NCI-H345 treated with DMSO at 0.1 percent for 48 hours (cell line): ENCODE measurements at regions not wholly inside any gene's neighbourhood (a gene's known extent, or its start where the extent isn't known, plus 50 kb on each side); places are given as distances from the start of the nearest gene placed in this dataset.
"Not testable (repeated sequence)": the region's sequence is repeated elsewhere in the genome, so short reads cannot be mapped to it uniquely, and the experiment has no call there.

Experiments used
- DNase-seq: peaks from one replicate; lab custom pipeline; 2025; ENCODE audit not compliant: unreplicated experiment; lab: John Stamatoyannopoulos, UW

DNA sequence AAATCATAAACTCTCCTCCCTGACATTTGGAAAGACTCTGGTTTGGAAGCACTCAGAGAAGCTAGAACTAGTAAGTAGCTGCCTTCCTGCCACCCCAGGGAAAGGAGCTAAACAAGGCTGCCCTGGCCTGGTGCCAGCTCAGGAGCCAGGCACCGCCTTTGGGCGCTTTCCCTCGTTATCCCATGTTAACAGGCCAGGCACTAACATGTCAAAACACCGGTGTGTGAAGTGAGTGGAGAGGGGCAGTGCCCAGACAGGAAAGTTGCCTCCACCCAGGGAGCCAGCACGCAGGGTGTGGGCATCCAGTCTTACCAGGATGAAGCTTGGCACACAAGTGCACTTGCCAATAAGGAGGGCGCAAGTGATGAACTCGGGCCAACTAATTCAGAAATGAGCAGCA lies 346.8 kb downstream of the RRAGC start:
- peak; percentile 77 for DNase-seq

DNA sequence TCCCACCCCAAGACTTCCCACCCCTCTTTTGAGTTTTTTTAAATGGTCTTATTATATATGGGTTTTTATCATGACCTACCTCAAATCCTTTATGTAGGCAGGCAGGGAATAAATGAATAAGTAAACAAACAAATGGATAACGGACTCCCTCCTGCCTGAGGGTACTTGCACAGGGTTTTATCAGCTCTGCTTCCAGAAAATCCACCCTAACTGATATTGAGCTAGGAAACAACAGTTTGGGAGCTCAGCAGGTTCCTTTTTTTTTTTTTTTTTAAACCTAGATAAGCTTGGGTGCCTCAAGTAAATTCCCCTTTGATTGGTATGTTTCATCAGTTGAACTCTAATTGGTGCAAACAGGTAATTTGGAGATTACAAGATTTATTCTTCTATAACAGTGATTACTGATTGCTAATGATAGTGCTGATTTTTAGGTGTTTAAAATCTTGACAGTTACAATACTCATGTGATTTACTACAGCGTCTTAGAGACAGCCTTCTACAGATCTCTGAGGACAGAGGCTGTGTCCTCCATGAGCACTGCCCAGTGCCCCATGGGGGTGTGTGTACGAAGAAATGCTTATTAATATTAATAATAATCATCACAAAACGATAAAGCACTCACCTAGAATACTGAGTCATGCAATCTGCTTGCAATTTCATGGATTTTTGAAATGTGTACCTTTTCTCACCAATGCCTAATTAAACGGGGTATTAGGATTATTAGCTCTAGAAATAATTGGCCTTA lies 347.4 kb downstream of the RRAGC start:
- DNase-seq, result no peak

- no peak for DNase-seq
These were observed 351.3 kb downstream of the RRAGC start for GRCh38 chr1:38508232-38508631.

DNA sequence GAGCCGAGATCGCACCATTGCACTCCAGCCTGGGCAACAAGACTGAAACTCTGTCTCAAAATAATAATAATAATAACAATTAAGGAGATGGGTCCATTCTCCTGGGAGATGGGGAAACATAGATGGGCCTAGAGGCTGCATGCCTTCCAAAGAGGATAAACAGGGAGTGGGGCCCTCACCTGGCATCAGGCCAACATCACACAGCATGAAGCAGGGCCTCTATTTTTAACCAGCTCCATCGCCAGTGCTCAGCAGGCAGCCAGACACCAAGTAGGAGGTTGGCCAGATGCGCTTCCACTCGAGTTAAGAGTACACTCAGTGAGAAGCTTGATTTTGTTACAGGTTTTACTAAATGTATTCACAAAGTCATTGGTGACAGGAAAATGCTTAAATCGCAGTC lies 352.0 kb downstream of the RRAGC start:
- peak; percentile 73 for DNase-seq

DNA sequence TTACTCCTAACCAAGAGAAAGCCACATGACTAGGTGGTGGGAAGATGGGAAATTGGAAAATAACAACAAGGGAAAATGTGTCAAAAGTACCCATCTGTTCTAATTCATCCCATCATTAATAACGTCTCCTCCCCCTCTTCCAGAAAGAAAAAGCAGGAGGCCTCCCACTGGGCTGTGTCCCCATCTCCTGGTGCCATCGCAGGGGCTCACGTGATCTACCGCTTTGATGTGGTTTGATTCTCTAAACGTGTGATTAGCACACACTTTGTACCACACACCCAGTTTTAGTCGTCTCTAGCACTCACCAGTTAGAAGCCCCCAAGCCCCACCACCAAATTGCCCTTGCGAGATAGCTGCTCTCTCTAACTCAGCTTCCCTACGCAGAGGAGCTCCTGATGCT lies 353.6 kb downstream of the RRAGC start:
- no peak for DNase-seq

DNA sequence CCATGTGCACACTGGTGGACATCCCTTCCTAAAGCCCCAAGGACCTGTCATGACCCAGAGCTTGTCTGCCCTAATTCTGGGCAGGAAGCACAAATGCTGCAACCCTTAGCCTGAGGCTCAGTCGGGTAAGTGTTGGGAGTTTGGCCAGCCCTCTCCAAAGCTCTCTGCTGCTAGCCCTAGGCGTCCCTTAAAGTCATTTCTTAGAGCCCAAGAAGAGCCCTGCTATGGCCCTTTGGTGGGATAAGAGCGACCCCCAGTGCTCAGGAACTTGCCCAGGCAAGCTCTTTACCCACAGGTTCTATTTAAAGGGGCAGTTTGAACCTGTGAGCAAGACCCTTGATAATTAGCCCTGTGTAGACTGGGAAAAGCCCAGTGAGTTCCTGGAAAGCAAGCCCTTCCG lies 356.8 kb downstream of the RRAGC start:
- no peak for DNase-seq

GRCh38 chr1:38500891-38501290 lies 358.7 kb downstream of the RRAGC start:
- no peak for DNase-seq

DNA sequence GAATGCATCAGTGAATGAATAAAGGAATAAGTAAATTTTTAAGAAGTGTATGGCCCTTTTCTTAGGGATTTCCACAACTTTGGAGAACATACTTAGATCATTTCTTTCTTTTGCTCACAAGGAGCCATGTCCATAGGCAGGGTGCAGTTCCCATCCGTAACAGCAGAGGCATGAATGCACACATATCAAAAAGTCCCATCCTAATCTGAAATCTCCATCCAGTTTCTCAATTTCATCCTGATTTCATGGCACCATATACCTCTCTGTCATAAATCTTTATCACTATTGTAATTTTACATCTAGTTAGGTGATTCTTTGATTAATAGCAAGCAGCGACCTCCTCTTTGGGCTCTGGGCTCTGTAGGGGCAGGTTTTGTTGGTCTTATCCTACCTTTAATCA lies 359.2 kb downstream of the RRAGC start:
- DNase-seq, result no peak

GRCh38 chr1:38498686-38499085 lies 360.9 kb downstream of the RRAGC start:
- no peak for DNase-seq

DNA sequence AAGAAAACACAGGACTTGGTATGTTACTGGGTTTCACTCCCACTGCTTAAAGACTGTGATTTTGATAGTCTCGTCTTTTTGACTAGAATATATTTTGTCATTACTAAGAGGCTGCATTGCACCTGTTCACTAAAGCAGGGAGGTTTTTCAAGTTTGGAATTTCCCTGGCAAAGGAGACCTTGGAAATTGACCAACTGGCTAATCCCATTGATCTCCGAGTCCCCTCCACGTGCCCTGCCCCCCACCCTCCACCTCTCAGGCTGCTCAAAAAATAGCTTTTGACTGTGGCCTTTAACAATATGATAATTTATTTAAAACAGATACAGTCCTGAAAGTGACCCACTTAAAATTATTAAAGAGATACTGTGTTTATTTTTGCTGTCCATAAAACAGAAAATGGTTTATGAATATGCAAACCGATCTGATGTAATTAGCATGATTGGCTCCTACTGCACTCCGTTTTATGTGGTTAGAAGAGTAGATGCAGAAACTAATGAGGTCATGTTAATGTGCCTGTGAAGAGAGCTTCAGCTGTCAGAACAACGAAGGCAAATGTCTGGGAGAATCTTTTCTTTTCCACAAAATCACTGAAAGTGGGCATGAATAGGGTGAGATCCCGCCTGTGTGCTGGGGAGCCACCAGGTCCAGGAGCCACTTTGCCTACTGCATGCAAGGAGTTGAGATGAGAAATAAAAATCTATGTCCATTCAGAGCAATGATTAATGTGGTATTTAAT lies 361.5 kb downstream of the RRAGC start:
- DNase-seq, result no peak

DNA sequence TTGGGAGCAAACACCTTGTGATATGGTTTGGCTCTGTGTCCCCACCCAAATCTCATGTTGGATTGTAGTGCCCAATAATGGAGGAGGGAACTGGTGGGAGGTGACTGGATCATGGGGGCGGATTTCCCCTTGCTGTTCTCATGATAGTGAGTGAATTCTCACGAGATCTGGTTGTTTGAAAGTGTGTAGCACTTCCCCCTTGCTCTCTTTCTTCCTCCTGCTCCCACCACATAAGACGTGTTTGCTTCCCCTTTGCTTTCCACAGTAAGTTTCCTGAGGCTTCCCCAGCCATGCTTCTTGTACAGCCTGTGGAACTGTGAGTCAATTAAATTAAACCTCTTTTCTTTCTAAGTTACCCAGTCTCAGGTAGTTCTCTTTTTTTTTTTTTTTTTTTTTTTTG lies 366.3 kb downstream of the RRAGC start:
- not testable (repeated sequence) for DNase-seq

DNA sequence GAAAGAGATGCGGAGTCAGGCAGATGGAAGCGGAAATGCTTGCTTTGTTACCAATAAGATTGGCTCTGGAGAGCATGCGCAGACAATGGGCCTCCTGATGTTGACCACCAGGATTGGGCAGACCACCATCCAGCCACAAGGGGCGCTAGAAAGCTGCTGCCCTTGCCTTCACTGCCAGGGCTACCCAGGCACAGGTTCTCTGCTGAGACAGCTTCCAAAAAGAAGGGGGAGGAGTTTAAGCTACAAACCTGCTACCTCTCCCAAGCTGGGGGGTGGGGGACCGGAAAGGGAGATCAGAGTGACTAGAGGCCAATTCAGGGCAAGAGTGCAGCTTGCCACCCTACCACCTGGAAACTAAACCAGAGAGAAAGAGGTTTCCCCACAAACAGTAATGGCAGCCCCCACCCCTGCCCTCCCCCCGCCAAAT lies 369.7 kb downstream of the RRAGC start:
- DNase-seq, result no peak

- DNase-seq, result no peak
These were observed 371.2 kb downstream of the RRAGC start for GRCh38 chr1:38488162-38488898.

DNA sequence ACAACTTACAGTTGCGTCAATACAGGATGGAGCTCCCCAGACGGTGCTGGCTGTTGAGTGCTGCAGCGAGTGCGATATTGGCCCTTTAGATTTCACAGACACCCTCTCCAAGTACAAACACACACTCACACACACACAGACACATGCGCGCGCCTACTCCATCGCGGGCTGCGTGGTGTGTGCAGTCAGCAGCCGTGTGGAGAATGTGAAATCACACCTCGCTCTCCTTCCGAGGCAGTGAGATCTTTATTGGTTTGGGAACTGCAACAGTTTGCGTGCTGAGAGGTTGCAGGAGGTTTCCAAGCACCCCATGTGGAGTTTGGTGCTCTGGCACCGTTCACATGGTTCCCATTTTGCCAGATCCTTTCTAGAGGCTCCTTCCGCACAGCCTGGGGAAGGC lies 372.2 kb downstream of the RRAGC start:
- no peak for DNase-seq

GRCh38 chr1:38486085-38486484 lies 373.5 kb downstream of the RRAGC start:
- DNase-seq, result no peak

DNA sequence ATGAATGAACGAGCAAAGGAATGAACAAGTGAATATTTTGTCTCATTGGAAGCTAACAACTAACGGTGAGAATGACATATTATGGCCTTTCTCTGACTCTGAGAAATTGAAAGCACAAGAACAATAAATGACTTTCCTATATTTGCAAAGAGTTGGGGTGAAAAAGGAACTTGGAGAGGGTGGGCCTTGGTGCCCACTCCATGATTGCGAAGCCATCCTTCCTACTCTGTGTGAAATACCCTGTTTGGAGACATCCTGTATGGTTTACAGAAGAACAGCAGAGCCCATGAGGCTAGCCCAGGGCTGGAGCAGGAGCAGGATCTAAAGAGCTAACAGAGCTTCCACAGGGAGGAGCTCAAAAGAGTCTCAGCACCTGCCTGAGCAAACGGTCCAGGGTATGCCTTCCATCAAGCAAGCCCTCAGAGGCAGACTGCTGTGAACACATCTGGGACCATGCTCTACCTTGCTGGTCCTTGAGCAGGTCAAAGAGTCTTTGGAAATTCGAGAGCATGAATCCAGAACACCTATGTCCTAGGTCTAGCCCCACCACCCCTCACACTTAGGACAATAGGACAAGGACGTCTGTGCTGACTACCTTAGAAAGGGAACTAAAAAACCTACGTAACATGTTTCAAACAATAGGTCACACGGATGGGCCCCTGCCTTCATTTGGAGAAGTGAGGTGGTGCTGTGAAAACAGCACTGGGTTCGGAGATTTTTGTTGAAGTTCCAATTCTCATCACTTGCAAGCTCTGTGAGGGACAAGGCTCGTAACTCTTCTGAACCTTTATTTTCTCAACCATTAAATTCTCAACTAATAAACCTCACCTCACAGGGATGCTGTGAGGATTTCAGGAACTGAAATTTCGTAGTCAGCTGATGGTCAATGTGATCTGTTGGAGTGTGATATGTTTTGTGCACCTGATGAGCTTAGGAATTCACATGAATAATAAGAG lies 377.4 kb downstream of the RRAGC start:
- DNase-seq, result no peak

DNA sequence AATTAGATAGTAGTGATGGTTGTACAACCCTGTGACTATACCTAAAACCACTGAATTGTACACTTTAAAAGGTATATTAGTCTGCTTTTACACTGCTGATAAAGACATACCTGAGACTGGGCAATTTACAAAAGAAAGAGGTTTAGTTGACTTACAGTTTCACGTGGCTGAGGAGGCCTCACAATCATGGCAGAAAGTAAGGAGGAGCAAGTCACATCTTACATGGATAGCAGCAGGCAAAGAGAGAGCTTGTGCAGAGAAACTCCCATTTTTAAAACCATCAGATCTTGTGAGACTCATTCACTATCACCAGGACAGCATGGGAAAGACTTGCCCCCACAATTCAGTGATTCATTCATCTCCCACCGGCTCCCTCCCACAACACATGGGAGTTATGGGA lies 379.9 kb downstream of the RRAGC start:
- not testable (repeated sequence) for DNase-seq

- DNase-seq, result no peak
These were observed 381.8 kb downstream of the RRAGC start for GRCh38 chr1:38477811-38478210.

- no peak for DNase-seq
These were observed 382.8 kb downstream of the RRAGC start for GRCh38 chr1:38476850-38477178.

GRCh38 chr1:38476111-38476849 lies 383.3 kb downstream of the RRAGC start:
- DNase-seq, result no peak
